Head of caudate nucleus (tissue), 42 donors: ENCODE measurements at regions not wholly inside any gene's neighbourhood (a gene's known extent, or its start where the extent isn't known, plus 50 kb on each side); places are given as distances from the start of the nearest gene placed in this dataset.

ENCODE experiments used
- DNase-seq, 42 donors: peaks; one replicate each; pipeline versions ENCODE4 v3.0.0 to v3.0.0-alpha.2; 2020 to 2021; ENCODE audit warnings: mixed read lengths in 7 of 42
- intact Hi-C: fragments of 100-400 bp; cut with DNase I; formaldehyde crosslinking; loops from one replicate; pipeline ENCODE4 v1.15.0; 2022

DNA sequence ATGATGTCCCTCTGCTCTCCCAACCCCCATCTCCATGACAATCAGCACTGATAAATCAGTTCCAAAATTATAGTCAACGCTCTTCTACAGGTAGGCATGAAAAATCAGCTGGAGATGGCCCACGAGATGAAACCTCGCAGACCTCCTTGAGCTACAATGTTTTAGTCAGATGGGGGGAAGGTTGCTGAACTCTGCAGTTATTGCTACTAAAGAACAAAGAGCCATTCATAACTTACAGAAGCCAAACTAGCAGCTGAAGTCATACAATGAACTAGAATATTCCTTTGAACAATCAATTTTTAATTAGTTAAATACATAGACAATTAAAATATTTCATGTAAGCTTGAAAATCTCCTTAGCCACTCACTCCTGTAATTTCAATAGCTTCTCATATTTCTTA is 179.2 kb downstream of the NHLRC3 start:
- DNase-seq: peak in 6 of 42 donors; percentile 2 to 36 (median 7)
- intact Hi-C loops: no loop called here

DNA sequence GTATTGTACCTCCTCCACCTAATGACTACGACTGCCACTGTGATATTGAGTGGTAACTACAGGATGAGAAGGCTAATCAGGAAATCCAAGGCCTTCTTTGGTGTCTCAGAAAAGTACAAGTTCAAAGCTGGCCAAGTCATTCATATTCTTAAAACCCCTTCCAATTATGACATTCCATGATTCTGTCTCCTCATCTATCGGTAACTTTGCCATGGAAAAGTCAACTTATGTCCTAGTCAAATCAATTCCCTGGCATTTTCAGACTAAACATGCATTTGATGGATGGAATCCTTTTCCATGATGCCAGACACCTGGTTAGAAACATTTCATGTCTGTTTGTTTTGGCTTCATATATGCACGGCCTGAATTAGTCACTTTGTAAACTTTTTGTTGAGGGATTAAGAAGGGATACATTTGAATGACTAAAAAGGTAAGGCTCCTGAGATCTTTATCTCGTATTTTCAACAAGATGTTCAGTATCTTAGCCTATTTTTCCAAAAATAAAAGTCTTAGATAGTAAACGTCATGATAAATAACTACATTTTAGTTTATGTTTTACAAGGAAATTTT is 186.5 kb downstream of the NHLRC3 start:
- intact Hi-C loops: no loop called here
- DNase-seq: no peak

GRCh38 chr13:39225860-39226259 is 187.6 kb downstream of the NHLRC3 start:
- intact Hi-C loops: no loop called here
- no peak for DNase-seq

DNA sequence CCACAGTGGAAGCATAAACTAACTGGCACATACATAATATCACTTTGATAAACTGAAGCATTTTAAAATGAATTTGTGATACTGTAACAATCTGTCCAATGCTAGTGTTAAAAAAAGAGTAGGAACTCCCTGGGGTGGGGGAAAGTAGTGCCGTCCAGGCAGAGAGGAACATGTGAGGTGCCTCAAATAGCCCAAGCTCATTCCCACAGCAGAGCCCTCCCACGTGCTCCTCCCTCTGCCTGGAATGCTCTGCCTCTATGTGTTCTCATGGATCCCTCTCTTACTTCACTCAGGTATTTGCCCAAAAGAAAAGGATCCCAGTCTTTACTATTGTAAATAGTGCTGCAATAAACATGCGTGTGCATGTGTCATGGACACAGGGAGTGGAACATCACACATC is 188.1 kb downstream of the NHLRC3 start:
- intact Hi-C loops: no loop called here
- no peak for DNase-seq

GRCh38 chr13:39232401-39232980 is 194.2 kb downstream of the NHLRC3 start:
- no peak for DNase-seq
- intact Hi-C loops: no loop called here

- intact Hi-C loops: no loop called here
- no peak for DNase-seq
Measured at GRCh38 chr13:39232999-39233398, 194.7 kb downstream of the NHLRC3 start.

GRCh38 chr13:39233519-39233918 is 195.3 kb downstream of the NHLRC3 start:
- intact Hi-C loops: no loop called here
- DNase-seq: no peak

DNA sequence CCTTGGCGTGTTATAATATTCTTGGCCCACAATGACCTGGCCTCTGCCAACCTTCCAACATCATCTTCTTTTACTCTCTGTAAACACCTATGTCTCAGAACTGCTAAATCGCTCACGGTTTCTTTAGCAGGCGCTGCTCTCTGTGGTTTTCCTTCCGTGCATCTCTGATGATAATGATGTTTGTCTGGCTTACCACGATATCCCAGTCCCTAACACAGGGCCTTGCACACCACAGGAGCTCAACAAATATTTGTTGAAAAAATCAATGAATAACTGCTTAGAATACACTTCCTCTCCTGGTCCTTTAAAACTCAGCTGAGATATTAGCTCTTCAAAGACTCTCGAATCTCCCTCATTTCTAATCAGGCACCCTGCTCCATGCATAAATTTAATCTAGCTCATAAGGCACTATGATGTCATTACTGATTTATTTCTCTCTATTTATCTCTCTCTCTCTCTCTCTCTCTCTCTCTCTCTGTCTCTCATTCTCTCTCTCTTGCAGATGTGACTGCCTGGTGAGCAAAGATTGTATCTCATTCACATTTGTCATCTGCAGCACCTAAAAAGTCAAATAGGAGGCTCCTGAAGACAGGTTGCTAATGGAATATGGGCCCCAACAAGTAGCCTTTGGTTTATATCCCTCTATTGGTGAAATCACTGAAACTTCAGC is 206.4 kb downstream of the NHLRC3 start:
- intact Hi-C loops: no loop called here
- no peak for DNase-seq

DNA sequence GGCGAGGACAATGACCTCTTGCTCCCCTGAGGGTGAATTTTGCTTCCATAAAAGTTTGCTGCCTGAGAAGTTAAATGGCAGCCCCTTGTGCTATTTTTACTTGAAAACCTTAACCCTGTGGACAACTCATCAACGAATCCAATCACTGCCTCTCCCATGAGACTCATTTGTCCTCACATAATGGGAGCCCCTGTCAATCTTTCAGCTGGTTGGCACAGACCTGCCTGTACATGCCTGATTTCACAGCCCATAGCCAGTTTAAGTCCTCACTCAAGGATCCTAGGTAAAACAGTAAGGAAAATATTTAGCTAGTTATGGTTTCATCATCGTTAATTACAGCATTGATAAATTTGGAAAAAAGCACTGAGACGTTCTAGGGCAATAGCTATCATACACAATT is 207.4 kb downstream of the NHLRC3 start:
- no peak for DNase-seq
- intact Hi-C loops: no loop called here

- DNase-seq: no peak
- intact Hi-C loops: no loop called here
Measured at GRCh38 chr13:39249982-39250381, 211.7 kb downstream of the NHLRC3 start.

GRCh38 chr13:39250440-39250839 is 212.2 kb downstream of the NHLRC3 start:
- DNase-seq: no peak
- intact Hi-C loops: no loop called here

- intact Hi-C loops: no loop called here
- no peak for DNase-seq
Measured at GRCh38 chr13:39251340-39251739, 213.1 kb downstream of the NHLRC3 start.

- no peak for DNase-seq
- intact Hi-C loops: no loop called here
Measured at GRCh38 chr13:39253774-39254173, 215.5 kb downstream of the NHLRC3 start.

DNA sequence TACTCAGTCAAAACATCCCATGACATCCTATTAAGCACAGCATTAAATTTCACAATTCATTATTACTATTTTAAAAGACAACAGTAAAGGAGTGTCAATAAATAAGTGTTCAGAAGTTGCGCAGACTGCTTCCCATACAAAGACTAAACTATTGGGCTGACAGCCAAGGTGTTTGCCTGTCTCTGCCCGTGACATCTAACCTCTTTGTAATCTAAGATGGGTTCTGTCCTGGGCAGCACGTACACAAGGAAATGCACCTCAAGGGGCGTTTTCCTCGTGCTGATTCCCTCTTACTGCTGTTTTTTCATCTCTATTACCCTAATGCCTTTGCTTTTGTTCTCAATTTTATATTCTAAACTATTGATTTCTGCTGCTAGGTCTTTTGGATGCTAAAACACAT is 216.3 kb downstream of the NHLRC3 start:
- DNase-seq: no peak
- intact Hi-C loops: no loop called here

GRCh38 chr13:39257642-39258041 is 219.4 kb downstream of the NHLRC3 start:
- intact Hi-C loops: no loop called here
- DNase-seq: no peak

GRCh38 chr13:39259371-39260140 is 221.3 kb downstream of the NHLRC3 start:
- intact Hi-C loops: loop anchor here (5.0 to 10.0 kb wide), 2 partner anchors 115 to 212 kb away; no protein-coding TSS in a partner anchor
- DNase-seq: no peak

DNA sequence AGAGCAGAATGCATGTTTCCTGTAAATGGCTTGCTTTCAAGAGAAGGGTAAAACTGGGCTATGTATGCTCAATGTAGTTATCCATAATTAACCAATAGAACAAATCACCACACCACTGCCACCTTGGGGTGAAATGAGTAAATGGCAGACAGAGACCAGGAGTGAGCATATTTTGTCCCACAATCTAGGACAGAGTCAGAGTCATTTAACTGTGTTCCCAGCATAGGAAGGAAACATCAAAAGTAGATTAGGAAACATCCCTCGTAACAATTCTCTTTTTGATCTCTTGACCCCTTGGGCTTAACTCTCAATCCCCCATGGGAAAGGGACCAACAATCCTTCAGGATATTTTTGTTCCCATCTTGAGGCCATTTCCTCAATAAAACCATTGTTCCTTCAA is 224.8 kb downstream of the NHLRC3 start:
- peak in 37 of 42 donors; percentile 10 to 87 (median 57) for DNase-seq
- intact Hi-C loops: loop anchor here (5.0 to 10.0 kb wide), 2 partner anchors 118 to 216 kb away; no protein-coding TSS in a partner anchor

DNA sequence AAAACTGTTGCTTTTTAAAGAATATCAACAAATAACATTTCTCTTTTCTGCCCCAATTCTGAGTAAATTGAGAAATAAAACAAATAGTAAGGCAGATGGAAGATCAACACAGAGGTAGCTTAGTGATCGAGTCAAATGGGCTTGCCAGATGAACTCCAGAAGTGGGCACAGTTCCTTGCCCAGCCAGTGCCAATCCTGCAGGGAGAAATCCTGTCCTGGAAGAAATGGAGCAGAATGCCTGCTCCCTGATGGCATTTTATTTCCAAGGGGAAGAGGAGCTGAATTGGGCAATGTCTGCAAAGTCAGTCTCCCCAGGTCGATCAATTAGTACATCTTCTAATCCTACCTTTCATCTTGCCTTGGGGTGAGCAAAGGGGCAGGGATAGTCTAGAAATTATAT is 225.3 kb downstream of the NHLRC3 start:
- peak in 1 of 42 donors; percentile 7 for DNase-seq
- intact Hi-C loops: loop anchor here (5.0 to 10.0 kb wide), 2 partner anchors 119 to 216 kb away; no protein-coding TSS in a partner anchor

- intact Hi-C loops: loop anchor here (10.0 kb wide), 1 partner anchor 122 kb away; no protein-coding TSS in a partner anchor
- no peak for DNase-seq
Measured at GRCh38 chr13:39266426-39266825, 228.2 kb downstream of the NHLRC3 start.

DNA sequence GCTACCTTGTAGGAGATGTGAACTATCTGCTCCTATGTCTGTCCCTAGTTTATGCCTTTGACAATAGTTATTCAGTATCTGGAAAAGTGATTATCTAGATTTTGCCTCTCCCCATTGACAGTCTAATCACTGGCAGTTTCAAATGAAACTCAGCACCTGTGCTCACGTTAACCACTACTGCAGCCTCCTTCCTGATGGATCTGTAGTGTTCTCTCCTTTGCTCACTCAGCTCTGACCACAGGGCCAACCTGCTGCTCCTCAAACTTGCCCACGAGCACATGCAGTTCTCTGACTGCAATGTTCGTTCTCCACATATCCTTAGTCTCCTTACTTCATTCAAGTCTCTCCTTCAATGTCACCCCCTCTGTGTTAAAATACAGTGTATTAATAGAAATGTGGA is 230.1 kb downstream of the NHLRC3 start:
- intact Hi-C loops: loop anchor here (10.0 kb wide), 1 partner anchor 124 kb away; no protein-coding TSS in a partner anchor
- no peak for DNase-seq
